ENCODE measurements at regions not wholly inside any gene's neighbourhood (a gene's known extent, or its start where the extent isn't known, plus 50 kb on each side); places are given as distances from the start of the nearest gene placed in this dataset.

DNA sequence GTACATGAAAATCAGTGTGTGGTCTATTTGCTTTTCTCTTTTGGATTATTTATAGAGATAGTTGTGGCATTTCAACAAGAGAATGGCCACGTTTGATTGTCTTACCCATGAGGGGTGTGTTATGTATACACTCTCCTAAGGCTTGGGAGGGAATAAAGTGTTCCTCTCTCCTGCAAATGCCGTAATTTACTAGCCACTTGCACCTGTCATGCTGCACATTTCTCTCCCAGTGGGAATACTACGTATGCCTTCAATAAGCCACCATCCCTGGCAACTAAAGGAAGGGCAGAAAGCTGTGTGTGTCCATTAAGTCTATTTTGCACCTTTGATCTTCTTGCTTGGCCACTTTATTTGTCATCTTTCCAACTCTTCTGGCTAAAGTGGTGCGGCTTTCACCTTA is 541.2 kb downstream of the QKI start:
- TF ChIP-seq, protein P1, sequence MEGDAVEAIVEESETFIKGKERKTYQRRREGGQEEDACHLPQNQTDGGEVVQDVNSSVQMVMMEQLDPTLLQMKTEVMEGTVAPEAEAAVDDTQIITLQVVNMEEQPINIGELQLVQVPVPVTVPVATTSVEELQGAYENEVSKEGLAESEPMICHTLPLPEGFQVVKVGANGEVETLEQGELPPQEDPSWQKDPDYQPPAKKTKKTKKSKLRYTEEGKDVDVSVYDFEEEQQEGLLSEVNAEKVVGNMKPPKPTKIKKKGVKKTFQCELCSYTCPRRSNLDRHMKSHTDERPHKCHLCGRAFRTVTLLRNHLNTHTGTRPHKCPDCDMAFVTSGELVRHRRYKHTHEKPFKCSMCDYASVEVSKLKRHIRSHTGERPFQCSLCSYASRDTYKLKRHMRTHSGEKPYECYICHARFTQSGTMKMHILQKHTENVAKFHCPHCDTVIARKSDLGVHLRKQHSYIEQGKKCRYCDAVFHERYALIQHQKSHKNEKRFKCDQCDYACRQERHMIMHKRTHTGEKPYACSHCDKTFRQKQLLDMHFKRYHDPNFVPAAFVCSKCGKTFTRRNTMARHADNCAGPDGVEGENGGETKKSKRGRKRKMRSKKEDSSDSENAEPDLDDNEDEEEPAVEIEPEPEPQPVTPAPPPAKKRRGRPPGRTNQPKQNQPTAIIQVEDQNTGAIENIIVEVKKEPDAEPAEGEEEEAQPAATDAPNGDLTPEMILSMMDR (IDR thresholded peaks at IDR 0.05; ENCODE audit: poor library complexity): no peak
- no peak for TF ChIP-seq EZH2 (IDR thresholded peaks at IDR 0.05; ENCODE audit: borderline replicate concordance)
